Liver (tissue), 3 donors: ENCODE measurements at regions not wholly inside any gene's neighbourhood (a gene's known extent, or its start where the extent isn't known, plus 50 kb on each side); places are given as distances from the start of the nearest gene placed in this dataset.

ENCODE experiments used
- TF ChIP-seq, protein P1 (sequence below): fragments of 150-350 bp; IDR thresholded peaks from 2 replicates; pipeline ENCODE4 v1.5.1; 2017; ENCODE audit warnings: improper control_type of control experiment, low read depth, low read length; ENCODE audit not compliant: missing input control
- TF ChIP-seq, protein P2 (sequence below): IDR thresholded peaks from 2 replicates; pipeline ENCODE4 v1.6.1; 2016; ENCODE audit warnings: antibody characterized with exemption, mild to moderate bottlenecking
- TF ChIP-seq, protein P3 (sequence below): IDR thresholded peaks from 2 replicates; pipeline ENCODE4 v1.6.1; 2016; ENCODE audit warnings: antibody characterized with exemption
- donor health status: healthy.
- donor health status: healthy.

DNA sequence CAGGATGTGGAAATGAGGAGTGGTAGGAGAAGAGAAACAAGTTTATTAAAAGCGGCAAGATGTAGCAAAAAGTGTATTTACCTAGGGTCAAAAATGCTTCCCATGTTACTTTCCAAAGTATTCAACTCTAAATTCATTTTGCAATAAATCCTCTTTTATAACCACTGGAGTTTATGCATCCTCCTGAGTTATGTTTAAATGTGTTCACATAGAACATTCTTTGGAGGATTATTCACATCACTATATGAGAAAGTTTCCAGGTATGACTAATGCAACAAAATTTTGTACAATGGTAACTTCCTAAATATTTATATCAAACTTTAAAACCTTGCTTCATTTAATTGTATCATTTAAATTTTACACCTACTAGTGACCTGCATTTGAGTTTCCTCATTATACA lies 870.6 kb upstream of the SLIT2 start:
- TF ChIP-seq, protein P1, sequence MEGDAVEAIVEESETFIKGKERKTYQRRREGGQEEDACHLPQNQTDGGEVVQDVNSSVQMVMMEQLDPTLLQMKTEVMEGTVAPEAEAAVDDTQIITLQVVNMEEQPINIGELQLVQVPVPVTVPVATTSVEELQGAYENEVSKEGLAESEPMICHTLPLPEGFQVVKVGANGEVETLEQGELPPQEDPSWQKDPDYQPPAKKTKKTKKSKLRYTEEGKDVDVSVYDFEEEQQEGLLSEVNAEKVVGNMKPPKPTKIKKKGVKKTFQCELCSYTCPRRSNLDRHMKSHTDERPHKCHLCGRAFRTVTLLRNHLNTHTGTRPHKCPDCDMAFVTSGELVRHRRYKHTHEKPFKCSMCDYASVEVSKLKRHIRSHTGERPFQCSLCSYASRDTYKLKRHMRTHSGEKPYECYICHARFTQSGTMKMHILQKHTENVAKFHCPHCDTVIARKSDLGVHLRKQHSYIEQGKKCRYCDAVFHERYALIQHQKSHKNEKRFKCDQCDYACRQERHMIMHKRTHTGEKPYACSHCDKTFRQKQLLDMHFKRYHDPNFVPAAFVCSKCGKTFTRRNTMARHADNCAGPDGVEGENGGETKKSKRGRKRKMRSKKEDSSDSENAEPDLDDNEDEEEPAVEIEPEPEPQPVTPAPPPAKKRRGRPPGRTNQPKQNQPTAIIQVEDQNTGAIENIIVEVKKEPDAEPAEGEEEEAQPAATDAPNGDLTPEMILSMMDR, result no peak
- TF ChIP-seq, protein P2, sequence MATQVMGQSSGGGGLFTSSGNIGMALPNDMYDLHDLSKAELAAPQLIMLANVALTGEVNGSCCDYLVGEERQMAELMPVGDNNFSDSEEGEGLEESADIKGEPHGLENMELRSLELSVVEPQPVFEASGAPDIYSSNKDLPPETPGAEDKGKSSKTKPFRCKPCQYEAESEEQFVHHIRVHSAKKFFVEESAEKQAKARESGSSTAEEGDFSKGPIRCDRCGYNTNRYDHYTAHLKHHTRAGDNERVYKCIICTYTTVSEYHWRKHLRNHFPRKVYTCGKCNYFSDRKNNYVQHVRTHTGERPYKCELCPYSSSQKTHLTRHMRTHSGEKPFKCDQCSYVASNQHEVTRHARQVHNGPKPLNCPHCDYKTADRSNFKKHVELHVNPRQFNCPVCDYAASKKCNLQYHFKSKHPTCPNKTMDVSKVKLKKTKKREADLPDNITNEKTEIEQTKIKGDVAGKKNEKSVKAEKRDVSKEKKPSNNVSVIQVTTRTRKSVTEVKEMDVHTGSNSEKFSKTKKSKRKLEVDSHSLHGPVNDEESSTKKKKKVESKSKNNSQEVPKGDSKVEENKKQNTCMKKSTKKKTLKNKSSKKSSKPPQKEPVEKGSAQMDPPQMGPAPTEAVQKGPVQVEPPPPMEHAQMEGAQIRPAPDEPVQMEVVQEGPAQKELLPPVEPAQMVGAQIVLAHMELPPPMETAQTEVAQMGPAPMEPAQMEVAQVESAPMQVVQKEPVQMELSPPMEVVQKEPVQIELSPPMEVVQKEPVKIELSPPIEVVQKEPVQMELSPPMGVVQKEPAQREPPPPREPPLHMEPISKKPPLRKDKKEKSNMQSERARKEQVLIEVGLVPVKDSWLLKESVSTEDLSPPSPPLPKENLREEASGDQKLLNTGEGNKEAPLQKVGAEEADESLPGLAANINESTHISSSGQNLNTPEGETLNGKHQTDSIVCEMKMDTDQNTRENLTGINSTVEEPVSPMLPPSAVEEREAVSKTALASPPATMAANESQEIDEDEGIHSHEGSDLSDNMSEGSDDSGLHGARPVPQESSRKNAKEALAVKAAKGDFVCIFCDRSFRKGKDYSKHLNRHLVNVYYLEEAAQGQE, result no peak
- TF ChIP-seq, protein P3, sequence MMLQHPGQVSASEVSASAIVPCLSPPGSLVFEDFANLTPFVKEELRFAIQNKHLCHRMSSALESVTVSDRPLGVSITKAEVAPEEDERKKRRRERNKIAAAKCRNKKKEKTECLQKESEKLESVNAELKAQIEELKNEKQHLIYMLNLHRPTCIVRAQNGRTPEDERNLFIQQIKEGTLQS, result no peak
